ENCODE measurements at regions not wholly inside any gene's neighbourhood (a gene's known extent, or its start where the extent isn't known, plus 50 kb on each side); places are given as distances from the start of the nearest gene placed in this dataset.

DNA sequence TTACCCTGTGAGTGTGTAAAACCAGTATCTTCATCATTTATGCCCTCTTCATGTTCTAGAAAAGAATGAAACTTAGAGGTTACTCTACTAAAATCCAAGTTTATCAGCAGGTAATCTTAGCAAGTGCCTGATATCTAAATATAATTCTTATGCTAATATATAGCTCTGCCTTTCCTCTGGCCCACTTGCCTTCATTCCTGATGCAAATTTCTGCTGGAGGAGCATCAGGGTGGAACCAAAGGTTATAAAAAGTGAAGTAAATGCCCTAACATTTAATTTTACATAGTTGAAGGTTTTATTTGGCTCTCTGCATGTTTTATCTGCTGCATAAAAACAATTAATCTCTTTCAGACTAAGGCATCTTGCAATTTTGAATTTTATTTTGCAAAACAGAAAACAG, 936.2 kb downstream of the ROBO2 start:
- no peaks in the 10 kb centered on the region for H3K27me3 ChIP-seq (ENCODE audit: control insufficient read depth in 2 of 2, insufficient read depth in 2 of 2, low read length in 2 of 2)
- H2AFZ ChIP-seq (ENCODE audit: insufficient read depth, low read depth, low read length, poor library complexity, severe bottlenecking): no peak overlapping the region
- H3K4me2 ChIP-seq (replicated peaks; ENCODE audit: extremely low read depth, low read length, poor library complexity, severe bottlenecking): no peak overlapping the region
- H4K20me1 ChIP-seq (ENCODE audit: insufficient read depth, low read length): no peaks in the 10 kb centered on the region
- H3K4me3 ChIP-seq (replicated peaks in 1 of 3; ENCODE audit: low read depth in 2 of 3, low read length in 3 of 3): no peak overlapping the region
- no peaks in the 10 kb centered on the region for H3K36me3 ChIP-seq (replicated peaks in 1 of 2; ENCODE audit: control insufficient read depth in 1 of 2, insufficient read depth in 2 of 2, low read length in 2 of 2)
- Mint-ChIP-seq H3K9me3 (peaks cover 0 to 2% (median 0%) of the 10 kb centered on the region in 7 donors), H3K36me3 (no peaks in the 10 kb centered on the region), H3K27me3 (ENCODE audit: low read depth in 3 of 3) (no peaks in the 10 kb centered on the region), H3K4me3 (no peak overlapping the region), H3K4me1 (no peaks in the 10 kb centered on the region), H3K27ac (no peak overlapping the region)
- no peak for DNase-seq
- no peaks in the 10 kb centered on the region for H3K79me2 ChIP-seq (ENCODE audit: insufficient read depth, low read length)
- intact Hi-C loops (cut with micrococcal nuclease): no loop called here
- no peak overlapping the region for H3K9ac ChIP-seq (ENCODE audit: insufficient read depth, low read length, poor library complexity, severe bottlenecking)
- H3K9me3 ChIP-seq (replicated peaks in 1 of 2; ENCODE audit: control insufficient read depth in 1 of 2, insufficient read depth in 1 of 2, low read length in 2 of 2): no peaks in the 10 kb centered on the region
- H3K27ac ChIP-seq (ENCODE audit: low read depth in 1 of 2, low read length in 2 of 2): no peak overlapping the region
- TF ChIP-seq, protein P1, sequence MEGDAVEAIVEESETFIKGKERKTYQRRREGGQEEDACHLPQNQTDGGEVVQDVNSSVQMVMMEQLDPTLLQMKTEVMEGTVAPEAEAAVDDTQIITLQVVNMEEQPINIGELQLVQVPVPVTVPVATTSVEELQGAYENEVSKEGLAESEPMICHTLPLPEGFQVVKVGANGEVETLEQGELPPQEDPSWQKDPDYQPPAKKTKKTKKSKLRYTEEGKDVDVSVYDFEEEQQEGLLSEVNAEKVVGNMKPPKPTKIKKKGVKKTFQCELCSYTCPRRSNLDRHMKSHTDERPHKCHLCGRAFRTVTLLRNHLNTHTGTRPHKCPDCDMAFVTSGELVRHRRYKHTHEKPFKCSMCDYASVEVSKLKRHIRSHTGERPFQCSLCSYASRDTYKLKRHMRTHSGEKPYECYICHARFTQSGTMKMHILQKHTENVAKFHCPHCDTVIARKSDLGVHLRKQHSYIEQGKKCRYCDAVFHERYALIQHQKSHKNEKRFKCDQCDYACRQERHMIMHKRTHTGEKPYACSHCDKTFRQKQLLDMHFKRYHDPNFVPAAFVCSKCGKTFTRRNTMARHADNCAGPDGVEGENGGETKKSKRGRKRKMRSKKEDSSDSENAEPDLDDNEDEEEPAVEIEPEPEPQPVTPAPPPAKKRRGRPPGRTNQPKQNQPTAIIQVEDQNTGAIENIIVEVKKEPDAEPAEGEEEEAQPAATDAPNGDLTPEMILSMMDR (IDR thresholded peaks at IDR 0.05): no peak
- H3K4me1 ChIP-seq (ENCODE audit: control insufficient read depth in 1 of 2, insufficient read depth in 2 of 2, low read length in 2 of 2): no peaks in the 10 kb centered on the region

DNA sequence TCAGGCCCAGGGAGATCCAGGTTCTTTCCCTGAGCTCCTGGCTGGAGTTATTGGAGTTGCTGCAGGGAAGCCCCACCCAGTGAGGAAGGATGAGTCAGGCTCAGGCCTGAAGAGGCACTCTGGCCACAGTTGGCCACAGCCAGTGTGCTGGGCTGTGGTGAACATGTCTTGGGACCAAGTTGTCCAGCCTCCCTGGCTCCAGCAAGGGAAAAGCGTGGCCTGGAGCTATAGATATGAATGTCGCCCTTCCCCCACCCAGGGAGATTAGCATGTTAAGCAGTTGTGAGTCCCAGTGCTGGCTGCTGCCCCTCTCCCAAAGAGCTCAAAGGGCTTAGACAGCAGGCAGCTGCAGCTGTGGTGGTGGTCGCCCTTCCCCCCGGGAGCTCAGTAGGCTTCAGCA, 963.2 kb downstream of the ROBO2 start:
- no peak overlapping the region for H3K27ac ChIP-seq (ENCODE audit: low read depth in 1 of 2, low read length in 2 of 2)
- H3K4me2 ChIP-seq (replicated peaks; ENCODE audit: extremely low read depth, low read length, poor library complexity, severe bottlenecking): no peak overlapping the region
- H4K20me1 ChIP-seq (ENCODE audit: insufficient read depth, low read length): no peaks in the 10 kb centered on the region
- no peak overlapping the region for H2AFZ ChIP-seq (ENCODE audit: insufficient read depth, low read depth, low read length, poor library complexity, severe bottlenecking)
- H3K9me3 ChIP-seq (replicated peaks in 1 of 2; ENCODE audit: control insufficient read depth in 1 of 2, insufficient read depth in 1 of 2, low read length in 2 of 2): peaks cover 13 to 14% of the 10 kb centered on the region in 2 donors
- 100% methylated on average over 2 of the region's 4 CpGs for WGBS (ENCODE audit: insufficient coverage)
- no peaks in the 10 kb centered on the region for H3K4me1 ChIP-seq (ENCODE audit: control insufficient read depth in 1 of 2, insufficient read depth in 2 of 2, low read length in 2 of 2)
- DNase-seq: no peak
- Mint-ChIP-seq H3K4me3 (no peak overlapping the region), H3K9me3 (peaks cover 0 to 17% (median 9%) of the 10 kb centered on the region in 7 donors), H3K27me3 (ENCODE audit: low read depth in 3 of 3) (no peaks in the 10 kb centered on the region), H3K4me1 (no peaks in the 10 kb centered on the region), H3K36me3 (no peaks in the 10 kb centered on the region), H3K27ac (no peak overlapping the region)
- TF ChIP-seq, protein P1 (IDR thresholded peaks at IDR 0.05): no peak
- H3K9ac ChIP-seq (ENCODE audit: insufficient read depth, low read length, poor library complexity, severe bottlenecking): no peak overlapping the region
- H3K27me3 ChIP-seq (ENCODE audit: control insufficient read depth in 2 of 2, insufficient read depth in 2 of 2, low read length in 2 of 2): no peaks in the 10 kb centered on the region
- H3K36me3 ChIP-seq (replicated peaks in 1 of 2; ENCODE audit: control insufficient read depth in 1 of 2, insufficient read depth in 2 of 2, low read length in 2 of 2): no peaks in the 10 kb centered on the region
- intact Hi-C loops (cut with micrococcal nuclease): no loop called here
- no peaks in the 10 kb centered on the region for H3K79me2 ChIP-seq (ENCODE audit: insufficient read depth, low read length)
- H3K4me3 ChIP-seq (replicated peaks in 1 of 3; ENCODE audit: low read depth in 2 of 3, low read length in 3 of 3): no peak overlapping the region

All from CD14-positive monocyte (primary cell).